ENCODE measurements at regions not wholly inside any gene's neighbourhood (a gene's known extent, or its start where the extent isn't known, plus 50 kb on each side); places are given as distances from the start of the nearest gene placed in this dataset.
"Not testable (repeated sequence)": the region's sequence is repeated elsewhere in the genome, so short reads cannot be mapped to it uniquely, and the experiment has no call there.

DNA sequence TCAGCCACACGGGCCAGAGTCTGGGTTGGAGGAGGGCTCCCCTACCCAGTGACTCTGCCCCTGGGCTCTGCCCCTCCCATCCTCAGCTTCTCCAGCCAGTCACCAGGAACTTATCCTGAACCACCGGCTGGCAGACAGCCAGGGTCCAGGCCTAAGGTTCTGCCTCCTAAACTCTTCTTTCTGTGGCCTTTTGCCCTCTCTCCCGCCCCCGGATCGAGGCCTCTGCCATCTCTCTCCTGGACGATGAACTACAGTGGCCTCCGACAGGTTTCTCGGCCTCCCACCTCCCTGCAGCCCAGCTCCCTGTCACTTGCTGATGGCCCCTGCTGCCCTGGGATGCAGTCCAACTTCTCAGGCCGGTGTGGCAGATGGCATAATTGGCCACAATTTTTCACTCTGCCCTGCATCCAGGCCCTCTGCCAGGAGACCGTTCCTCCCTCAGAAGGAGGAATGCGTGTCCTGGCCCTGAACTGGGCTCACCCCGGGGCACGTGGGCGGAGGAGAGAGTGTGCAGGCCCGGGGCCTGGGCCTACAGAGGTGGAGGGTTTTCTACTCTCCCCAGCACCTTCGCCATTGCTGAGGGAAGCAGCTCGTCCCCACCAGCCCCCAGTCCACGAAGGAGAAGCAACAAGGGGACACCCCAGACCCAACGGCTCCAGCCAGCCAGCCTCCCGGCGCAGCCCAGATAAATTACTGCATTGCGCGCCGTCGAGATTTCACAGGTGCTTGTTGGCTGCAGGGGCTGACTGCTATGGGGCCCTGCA is 81.9 kb upstream of the LRPAP1 start:
- TF ChIP-seq, protein P1, sequence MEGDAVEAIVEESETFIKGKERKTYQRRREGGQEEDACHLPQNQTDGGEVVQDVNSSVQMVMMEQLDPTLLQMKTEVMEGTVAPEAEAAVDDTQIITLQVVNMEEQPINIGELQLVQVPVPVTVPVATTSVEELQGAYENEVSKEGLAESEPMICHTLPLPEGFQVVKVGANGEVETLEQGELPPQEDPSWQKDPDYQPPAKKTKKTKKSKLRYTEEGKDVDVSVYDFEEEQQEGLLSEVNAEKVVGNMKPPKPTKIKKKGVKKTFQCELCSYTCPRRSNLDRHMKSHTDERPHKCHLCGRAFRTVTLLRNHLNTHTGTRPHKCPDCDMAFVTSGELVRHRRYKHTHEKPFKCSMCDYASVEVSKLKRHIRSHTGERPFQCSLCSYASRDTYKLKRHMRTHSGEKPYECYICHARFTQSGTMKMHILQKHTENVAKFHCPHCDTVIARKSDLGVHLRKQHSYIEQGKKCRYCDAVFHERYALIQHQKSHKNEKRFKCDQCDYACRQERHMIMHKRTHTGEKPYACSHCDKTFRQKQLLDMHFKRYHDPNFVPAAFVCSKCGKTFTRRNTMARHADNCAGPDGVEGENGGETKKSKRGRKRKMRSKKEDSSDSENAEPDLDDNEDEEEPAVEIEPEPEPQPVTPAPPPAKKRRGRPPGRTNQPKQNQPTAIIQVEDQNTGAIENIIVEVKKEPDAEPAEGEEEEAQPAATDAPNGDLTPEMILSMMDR (IDR thresholded peaks at IDR 0.05), result no peak
- Mint-ChIP-seq H3K36me3 (ENCODE audit: low read depth) (peaks cover 4% of the 10 kb centered on the region), H3K27ac (peak overlapping the region; percentile 71), H3K27me3 (ENCODE audit: low read depth, poor library complexity) (peaks cover 12% of the 10 kb centered on the region), H3K4me3 (no peak overlapping the region), H3K4me1 (peaks cover 62% of the 10 kb centered on the region), H3K9me3 (peaks cover 16% of the 10 kb centered on the region)
- DNase-seq, result no peak

DNA sequence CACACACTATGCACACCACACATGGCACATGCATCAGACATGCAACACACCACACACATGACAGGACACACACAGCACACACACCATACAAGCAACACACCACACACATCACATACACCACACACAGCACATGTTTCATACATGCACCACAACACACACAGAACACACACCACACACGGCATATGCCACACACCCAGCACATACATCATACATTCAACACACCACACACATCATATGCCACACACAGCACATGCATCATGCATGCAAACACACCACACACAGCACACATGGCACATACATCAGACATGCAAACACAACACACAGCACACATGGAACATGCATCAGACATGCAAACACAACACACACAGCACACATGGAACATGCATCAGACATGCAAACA is 80.7 kb upstream of the LRPAP1 start:
- no peak overlapping the region for H3K4me3 Mint-ChIP-seq
- TF ChIP-seq, protein P1 (IDR thresholded peaks at IDR 0.05), result no peak
- no peak for DNase-seq
- peaks cover 55% of the 10 kb centered on the region for H3K4me1 Mint-ChIP-seq
- H3K27me3 Mint-ChIP-seq (ENCODE audit: low read depth, poor library complexity), result peaks cover 14% of the 10 kb centered on the region
- no peaks in the 10 kb centered on the region for H3K36me3 Mint-ChIP-seq (ENCODE audit: low read depth)
- peak overlapping the region; percentile 26 for H3K27ac Mint-ChIP-seq
- H3K9me3 Mint-ChIP-seq, result peaks cover 4% of the 10 kb centered on the region

DNA sequence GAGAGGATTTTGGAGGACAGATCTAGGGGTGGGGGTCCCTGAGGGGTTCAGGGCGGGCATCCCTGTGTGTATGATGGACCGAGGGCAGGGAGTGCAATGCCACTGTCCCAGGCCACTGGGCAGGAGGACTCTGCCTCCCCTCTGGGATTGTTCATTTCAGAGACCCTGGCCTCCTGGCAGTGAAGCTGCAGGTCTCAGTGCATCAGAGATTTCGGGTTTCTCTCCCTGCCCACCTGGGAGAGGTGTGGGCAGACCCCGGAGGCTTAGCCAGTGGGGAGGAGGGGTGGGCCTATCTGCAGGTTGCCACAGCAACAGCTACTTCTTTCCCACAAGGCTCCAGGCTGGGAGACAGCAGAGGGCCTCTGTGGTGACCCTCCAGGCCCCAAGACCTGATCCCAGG is 80.1 kb upstream of the LRPAP1 start:
- peaks cover 54% of the 10 kb centered on the region for H3K4me1 Mint-ChIP-seq
- no peak overlapping the region for H3K4me3 Mint-ChIP-seq
- H3K36me3 Mint-ChIP-seq (ENCODE audit: low read depth), result no peaks in the 10 kb centered on the region
- TF ChIP-seq, protein P1 (IDR thresholded peaks at IDR 0.05), result no peak
- no peaks in the 10 kb centered on the region for H3K9me3 Mint-ChIP-seq
- no peak overlapping the region for H3K27ac Mint-ChIP-seq
- DNase-seq, result no peak
- peaks cover 18% of the 10 kb centered on the region for H3K27me3 Mint-ChIP-seq (ENCODE audit: low read depth, poor library complexity)

DNA sequence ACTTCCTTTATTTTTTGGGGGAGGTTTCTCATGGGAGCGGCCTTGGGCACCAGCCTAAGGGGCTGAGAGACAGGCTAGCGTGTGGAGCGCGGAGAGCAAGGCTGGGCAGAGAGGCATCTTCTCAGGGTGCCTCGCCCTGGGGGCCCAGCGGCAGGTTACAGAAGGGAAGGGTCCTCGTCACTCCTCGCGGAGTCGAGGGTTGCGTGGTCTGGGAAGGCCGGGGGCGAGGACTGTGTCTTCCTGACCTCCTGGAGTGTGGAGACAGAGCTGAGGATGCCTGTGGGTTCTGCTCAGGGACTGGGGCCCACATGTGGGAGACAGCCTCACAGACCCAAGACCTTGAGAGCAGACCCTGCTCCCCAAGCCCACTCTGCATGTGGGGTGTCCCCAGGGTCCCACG is 79.6 kb upstream of the LRPAP1 start:
- Mint-ChIP-seq H3K27ac (no peak overlapping the region), H3K4me3 (no peak overlapping the region), H3K4me1 (peaks cover 53% of the 10 kb centered on the region), H3K27me3 (ENCODE audit: low read depth, poor library complexity) (peaks cover 18% of the 10 kb centered on the region), H3K36me3 (ENCODE audit: low read depth) (no peaks in the 10 kb centered on the region), H3K9me3 (no peaks in the 10 kb centered on the region)
- no peak for DNase-seq
- TF ChIP-seq, protein P1 (IDR thresholded peaks at IDR 0.05), result no peak

DNA sequence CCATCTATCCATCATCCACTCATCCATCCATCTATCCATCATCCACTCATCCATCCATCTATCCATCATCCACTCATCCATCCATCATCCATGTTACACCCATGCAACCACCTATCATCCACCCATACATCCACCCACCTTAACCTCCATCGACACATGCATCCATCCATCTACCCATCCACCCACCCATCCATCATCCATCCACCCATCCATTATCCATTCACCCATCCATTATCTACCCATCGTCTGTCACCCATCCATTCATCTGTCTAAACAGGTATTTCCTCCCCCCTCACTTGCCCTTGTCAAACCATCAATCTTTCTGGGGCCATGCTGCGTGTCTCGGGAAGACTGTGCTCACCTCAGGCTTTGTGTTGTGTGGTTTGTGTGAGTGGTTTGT is 78.6 kb upstream of the LRPAP1 start:
- peak overlapping the region; percentile 70 for H3K27ac Mint-ChIP-seq
- peaks cover 18% of the 10 kb centered on the region for H3K27me3 Mint-ChIP-seq (ENCODE audit: low read depth, poor library complexity)
- H3K4me3 Mint-ChIP-seq; H3K9me3 Mint-ChIP-seq; H3K36me3 Mint-ChIP-seq (ENCODE audit: low read depth); DNase-seq: not testable (repeated sequence)
- H3K4me1 Mint-ChIP-seq, result peaks cover 47% of the 10 kb centered on the region

DNA sequence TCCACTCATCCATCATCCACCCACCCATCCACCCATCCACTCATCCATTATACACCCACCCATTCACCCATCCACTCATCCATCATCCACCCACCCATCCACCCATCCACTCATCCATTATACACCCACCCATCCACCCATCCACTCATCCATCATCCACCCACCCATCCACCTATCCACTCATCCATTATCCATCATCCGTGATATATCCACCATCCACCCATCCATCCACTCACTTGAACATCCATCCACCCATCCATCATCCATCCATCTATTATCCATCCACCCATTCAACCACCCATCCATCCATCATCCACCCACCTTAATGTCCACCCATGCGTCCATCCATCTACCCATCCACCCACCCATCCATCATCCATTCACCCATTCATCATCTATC is 77.7 kb upstream of the LRPAP1 start:
- Mint-ChIP-seq H3K27me3 (ENCODE audit: low read depth, poor library complexity) (peaks cover 16% of the 10 kb centered on the region), H3K4me1 (peaks cover 38% of the 10 kb centered on the region)
- DNase-seq; H3K27ac Mint-ChIP-seq; H3K36me3 Mint-ChIP-seq (ENCODE audit: low read depth); H3K9me3 Mint-ChIP-seq; H3K4me3 Mint-ChIP-seq: not testable (repeated sequence)
